BLaER1 (cell line): ENCODE measurements at regions not wholly inside any gene's neighbourhood (a gene's known extent, or its start where the extent isn't known, plus 50 kb on each side); places are given as distances from the start of the nearest gene placed in this dataset.
A peak's percentile ranks its signal among the peaks of the same experiment; 100 is the strongest.

Source experiments
- H3K27ac ChIP-seq: shearing (Covaris generic); formaldehyde crosslinking; 2 replicates; pipeline ENCODE4 v1.8.1; 2022
- H3K27me3 ChIP-seq: shearing (Covaris generic); formaldehyde crosslinking; 2 replicates; pipeline ENCODE4 v1.8.1; 2022
- H3K36me3 ChIP-seq: shearing (Covaris generic); formaldehyde crosslinking; 2 replicates; pipeline ENCODE4 v1.8.1; 2022
- H3K4me1 ChIP-seq: shearing (Covaris generic); formaldehyde crosslinking; 2 replicates; pipeline ENCODE4 v1.8.1; 2022
- H3K4me2 ChIP-seq: shearing (Covaris generic); formaldehyde crosslinking; 2 replicates; pipeline ENCODE4 v1.8.1; 2022
- H3K4me3 ChIP-seq: shearing (Covaris generic); formaldehyde crosslinking; 2 replicates; pipeline ENCODE4 v1.8.1; 2022
- H3K9ac ChIP-seq: shearing (Covaris generic); formaldehyde crosslinking; 2 replicates; pipeline ENCODE4 v1.8.1; 2022
- H3K9me3 ChIP-seq: shearing (Covaris generic); formaldehyde crosslinking; 2 replicates; pipeline ENCODE4 v1.8.1; 2022
- H4K20me1 ChIP-seq: shearing (Covaris generic); formaldehyde crosslinking; 2 replicates; pipeline ENCODE4 v1.8.1; 2022
- Cebpa-rat ChIP-seq: shearing (Covaris generic); IDR thresholded peaks from 2 replicates; pipeline ENCODE4 v1.8.1; 2022

DNA sequence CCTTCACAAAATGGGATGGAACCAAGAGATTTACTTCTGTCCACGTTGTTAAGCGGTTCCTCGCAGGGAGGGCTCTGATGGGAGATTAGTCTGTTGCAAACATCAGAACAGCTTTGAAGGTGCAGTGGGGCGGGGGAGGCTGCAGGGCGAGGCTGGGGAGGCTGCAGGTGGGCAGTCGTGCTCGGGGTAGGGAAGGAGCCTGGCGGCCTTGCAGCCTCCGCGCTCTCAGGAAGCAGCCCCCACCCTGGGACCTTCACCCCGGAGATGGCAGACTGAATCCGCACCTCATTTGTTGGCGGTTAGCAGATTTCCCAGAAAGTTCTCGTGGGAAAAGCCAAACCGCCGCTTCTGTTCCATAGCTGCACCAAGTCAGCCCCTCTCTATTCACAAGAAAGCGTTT lies 237.3 kb downstream of the BRD1 start:
- H3K36me3 ChIP-seq, result peaks cover 26% of the 10 kb centered on the region
- peaks cover 100% of the 10 kb centered on the region for H4K20me1 ChIP-seq
- H3K27me3 ChIP-seq, result no peaks in the 10 kb centered on the region
- no peak overlapping the region for H3K27ac ChIP-seq
- no peak overlapping the region for H3K9ac ChIP-seq
- peaks cover 10% of the 10 kb centered on the region for H3K9me3 ChIP-seq
- H3K4me3 ChIP-seq, result no peak overlapping the region
- H3K4me1 ChIP-seq, result peaks cover 5% of the 10 kb centered on the region; the same call in 1 of the 2 replicates
- H3K4me2 ChIP-seq, result no peak overlapping the region
- no peak for TF ChIP-seq Cebpa-rat

DNA sequence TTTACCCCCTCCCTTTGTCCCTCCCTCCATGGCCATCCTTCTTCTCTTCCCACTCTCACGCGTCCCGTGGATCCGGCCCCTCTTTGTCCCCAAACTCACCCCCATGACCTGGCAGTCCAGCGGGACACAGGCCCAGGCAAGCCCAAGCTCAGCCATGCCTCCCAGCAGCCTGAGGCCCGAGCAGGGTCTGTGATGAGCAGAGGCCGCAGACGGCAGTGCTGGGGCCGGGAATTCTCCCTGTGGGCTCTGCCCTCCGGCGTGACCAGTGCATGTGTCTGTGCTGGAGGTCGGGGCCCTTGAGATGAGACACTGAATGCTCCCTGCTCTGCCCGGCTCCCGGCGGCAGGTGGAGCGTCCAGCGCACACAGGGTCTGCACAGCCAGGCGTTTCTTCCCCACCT lies 237.9 kb downstream of the BRD1 start:
- peaks cover 5% of the 10 kb centered on the region for H3K9me3 ChIP-seq
- TF ChIP-seq Cebpa-rat, result no peak
- H3K27me3 ChIP-seq, result no peaks in the 10 kb centered on the region
- H4K20me1 ChIP-seq, result peaks cover 100% of the 10 kb centered on the region
- no peak overlapping the region for H3K27ac ChIP-seq
- no peak overlapping the region for H3K4me3 ChIP-seq
- no peak overlapping the region for H3K9ac ChIP-seq
- no peak overlapping the region for H3K4me2 ChIP-seq
- peaks cover 21% of the 10 kb centered on the region for H3K36me3 ChIP-seq
- H3K4me1 ChIP-seq, result peaks cover 11% of the 10 kb centered on the region

DNA sequence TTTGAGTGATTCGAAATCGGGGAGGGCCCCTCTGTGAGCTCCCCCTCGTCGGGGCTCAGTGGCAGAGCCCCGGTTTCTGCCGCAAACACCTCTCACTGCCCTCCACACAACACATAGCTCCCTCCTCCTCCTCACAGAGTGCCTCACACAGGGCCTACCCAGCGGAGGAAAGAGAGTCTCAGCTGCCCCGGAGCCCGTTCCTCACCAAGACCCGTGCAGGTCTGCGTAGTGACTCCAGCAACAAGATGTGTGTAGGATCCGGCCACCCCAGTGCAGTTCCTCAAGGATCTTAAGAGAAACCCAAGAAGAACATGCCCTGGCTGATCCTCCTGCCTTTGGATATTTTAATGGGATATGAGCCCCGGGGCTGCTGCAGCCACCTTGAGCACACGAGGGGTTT lies 238.4 kb downstream of the BRD1 start:
- no peak for TF ChIP-seq Cebpa-rat
- Histone ChIP-seq H3K27ac (no peak overlapping the region), H3K9me3 (no peaks in the 10 kb centered on the region), H3K27me3 (no peaks in the 10 kb centered on the region), H3K36me3 (peaks cover 20% of the 10 kb centered on the region), H3K4me2 (no peak overlapping the region), H3K9ac (no peak overlapping the region), H3K4me1 (peaks cover 16% of the 10 kb centered on the region), H3K4me3 (no peak overlapping the region), H4K20me1 (peaks cover 100% of the 10 kb centered on the region)

DNA sequence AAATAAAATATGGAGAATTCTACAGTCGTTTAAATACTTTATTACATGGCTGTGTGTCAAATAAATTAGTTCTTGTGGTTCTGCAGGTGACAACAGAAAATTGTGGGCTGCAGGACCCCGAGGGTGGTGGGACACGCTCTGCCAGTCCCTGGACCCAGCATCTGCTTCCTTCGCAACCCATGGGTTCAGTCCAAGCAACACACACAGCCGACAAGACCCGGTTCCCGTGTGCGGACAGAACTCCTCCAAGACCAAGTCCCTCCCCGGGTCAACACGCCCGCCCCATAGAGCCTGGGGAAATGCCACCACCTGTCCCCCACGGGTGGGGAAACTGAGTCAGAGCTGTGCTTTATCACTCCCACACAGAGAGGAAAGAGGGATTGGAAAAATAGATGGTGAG lies 238.9 kb downstream of the BRD1 start:
- TF ChIP-seq Cebpa-rat, result no peak
- Histone ChIP-seq H3K4me2 (no peak overlapping the region), H3K4me1 (peaks cover 19% of the 10 kb centered on the region), H4K20me1 (peaks cover 100% of the 10 kb centered on the region), H3K9me3 (no peaks in the 10 kb centered on the region), H3K4me3 (no peak overlapping the region), H3K9ac (no peak overlapping the region), H3K27ac (no peak overlapping the region), H3K27me3 (no peaks in the 10 kb centered on the region), H3K36me3 (peaks cover 19% of the 10 kb centered on the region)

DNA sequence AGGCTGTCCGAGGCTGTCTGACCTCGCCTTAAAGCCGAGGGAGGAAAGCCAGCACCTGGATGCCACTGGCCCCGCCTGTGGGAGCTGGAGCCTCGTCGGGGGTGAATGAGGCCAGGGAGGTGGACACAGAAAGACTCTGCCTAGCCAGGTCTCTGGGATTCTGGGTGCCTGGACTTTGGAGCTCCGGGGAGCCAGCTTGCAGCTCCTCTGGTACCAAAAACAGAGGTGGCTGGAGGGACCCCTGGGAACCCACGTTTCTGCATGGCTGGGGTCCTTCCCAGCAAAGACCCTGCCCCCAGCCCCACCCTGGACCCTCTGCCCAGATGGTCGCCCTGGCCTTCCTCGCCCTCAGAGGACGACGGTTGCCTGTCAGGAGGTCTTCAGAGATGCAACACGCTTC lies 239.7 kb downstream of the BRD1 start:
- Histone ChIP-seq H3K4me1 (peaks cover 19% of the 10 kb centered on the region), H3K9ac (no peak overlapping the region), H3K4me2 (no peak overlapping the region), H3K27ac (no peak overlapping the region), H3K36me3 (peaks cover 15% of the 10 kb centered on the region), H3K27me3 (no peaks in the 10 kb centered on the region), H3K4me3 (no peak overlapping the region), H3K9me3 (no peaks in the 10 kb centered on the region), H4K20me1 (peaks cover 100% of the 10 kb centered on the region)
- TF ChIP-seq Cebpa-rat, result no peak

DNA sequence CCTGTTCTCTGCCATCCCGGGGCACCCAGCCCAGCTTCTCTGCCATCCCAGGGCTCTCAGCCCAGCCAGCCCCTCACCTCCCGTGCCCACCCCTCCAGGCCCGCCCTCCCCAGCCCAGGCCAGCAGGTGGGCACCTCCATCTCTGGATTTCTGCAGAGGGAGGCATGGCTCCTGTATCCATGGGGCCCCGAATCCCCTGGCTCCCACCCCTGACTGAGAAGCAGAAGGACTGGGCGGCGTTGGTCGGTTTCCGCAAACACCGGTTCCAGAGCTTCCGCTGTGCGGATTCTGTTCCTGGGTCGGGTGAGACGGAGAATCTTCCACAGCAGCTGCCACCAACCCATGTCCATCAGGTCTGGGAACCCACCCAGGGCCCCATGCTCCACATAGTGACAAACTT lies 240.3 kb downstream of the BRD1 start:
- Histone ChIP-seq H3K9me3 (no peaks in the 10 kb centered on the region), H3K36me3 (peaks cover 12% of the 10 kb centered on the region; the same call in 1 of the 2 replicates), H3K4me1 (peaks cover 19% of the 10 kb centered on the region), H3K4me2 (no peak overlapping the region), H3K27me3 (no peaks in the 10 kb centered on the region), H3K27ac (no peak overlapping the region), H3K9ac (no peak overlapping the region), H4K20me1 (peaks cover 99% of the 10 kb centered on the region), H3K4me3 (no peak overlapping the region)
- TF ChIP-seq Cebpa-rat, result no peak

DNA sequence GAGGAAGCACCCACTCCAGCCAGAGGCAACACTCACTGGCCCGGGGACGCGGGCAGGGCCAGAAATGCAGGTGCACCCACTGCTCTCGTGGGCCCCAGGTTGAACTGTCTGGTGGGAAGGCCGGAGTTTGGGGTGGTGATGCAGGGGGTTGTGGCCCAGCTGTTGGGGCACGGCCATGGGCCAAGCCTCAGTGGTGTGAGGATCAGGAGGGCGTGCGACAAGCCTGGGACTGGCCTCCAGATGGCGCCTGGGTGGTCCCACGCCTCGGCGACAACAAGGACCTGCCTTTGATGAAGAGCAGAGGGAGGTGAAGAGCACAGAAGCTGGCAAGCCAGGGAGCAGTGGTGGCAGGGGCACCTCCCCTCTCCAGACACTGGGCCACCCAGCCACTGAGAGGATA lies 240.8 kb downstream of the BRD1 start:
- peaks cover 93% of the 10 kb centered on the region for H4K20me1 ChIP-seq

DNA sequence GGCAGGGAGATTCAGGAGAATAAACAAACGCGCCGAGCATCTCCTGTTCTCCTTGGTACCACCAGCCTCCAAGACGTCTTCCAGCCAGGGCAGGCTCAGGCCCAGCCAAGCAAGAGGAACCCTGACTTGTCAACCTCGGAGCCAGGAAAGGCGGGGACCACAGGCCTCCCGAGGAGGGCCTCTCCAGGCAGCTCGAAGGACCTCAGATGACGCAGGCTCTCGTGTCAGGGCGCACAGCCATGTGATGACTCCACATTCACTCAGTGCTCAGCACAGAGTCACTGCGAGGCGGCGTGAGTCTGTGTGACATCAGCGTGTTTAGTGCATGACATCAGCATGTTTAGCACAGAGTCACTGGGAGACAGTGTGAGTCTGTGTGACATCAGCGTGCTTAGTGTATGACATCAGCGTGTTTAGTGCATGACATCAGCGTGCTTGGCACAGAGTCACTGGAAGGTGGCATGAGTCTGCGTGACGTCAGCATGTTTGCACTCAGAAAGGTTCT lies 241.4 kb downstream of the BRD1 start:
- Histone ChIP-seq H3K4me2 (no peak overlapping the region), H3K9me3 (peaks cover 3% of the 10 kb centered on the region; the same call in 1 of the 2 replicates), H3K36me3 (peaks cover 11% of the 10 kb centered on the region; the same call in 1 of the 2 replicates), H3K27me3 (no peaks in the 10 kb centered on the region), H3K27ac (no peak overlapping the region), H4K20me1 (peaks cover 88% of the 10 kb centered on the region), H3K4me1 (peaks cover 19% of the 10 kb centered on the region), H3K4me3 (no peak overlapping the region), H3K9ac (no peak overlapping the region)
- no peak for TF ChIP-seq Cebpa-rat

More for the DNA sequence above, 240.8 kb downstream of the BRD1 start:
- Histone ChIP-seq H3K4me2 (no peak overlapping the region), H3K27me3 (no peaks in the 10 kb centered on the region), H3K9me3 (no peaks in the 10 kb centered on the region), H3K4me3 (no peak overlapping the region), H3K27ac (no peak overlapping the region), H3K4me1 (peaks cover 19% of the 10 kb centered on the region), H3K9ac (no peak overlapping the region), H3K36me3 (peaks cover 11% of the 10 kb centered on the region; the same call in 1 of the 2 replicates)
- no peak for TF ChIP-seq Cebpa-rat

DNA sequence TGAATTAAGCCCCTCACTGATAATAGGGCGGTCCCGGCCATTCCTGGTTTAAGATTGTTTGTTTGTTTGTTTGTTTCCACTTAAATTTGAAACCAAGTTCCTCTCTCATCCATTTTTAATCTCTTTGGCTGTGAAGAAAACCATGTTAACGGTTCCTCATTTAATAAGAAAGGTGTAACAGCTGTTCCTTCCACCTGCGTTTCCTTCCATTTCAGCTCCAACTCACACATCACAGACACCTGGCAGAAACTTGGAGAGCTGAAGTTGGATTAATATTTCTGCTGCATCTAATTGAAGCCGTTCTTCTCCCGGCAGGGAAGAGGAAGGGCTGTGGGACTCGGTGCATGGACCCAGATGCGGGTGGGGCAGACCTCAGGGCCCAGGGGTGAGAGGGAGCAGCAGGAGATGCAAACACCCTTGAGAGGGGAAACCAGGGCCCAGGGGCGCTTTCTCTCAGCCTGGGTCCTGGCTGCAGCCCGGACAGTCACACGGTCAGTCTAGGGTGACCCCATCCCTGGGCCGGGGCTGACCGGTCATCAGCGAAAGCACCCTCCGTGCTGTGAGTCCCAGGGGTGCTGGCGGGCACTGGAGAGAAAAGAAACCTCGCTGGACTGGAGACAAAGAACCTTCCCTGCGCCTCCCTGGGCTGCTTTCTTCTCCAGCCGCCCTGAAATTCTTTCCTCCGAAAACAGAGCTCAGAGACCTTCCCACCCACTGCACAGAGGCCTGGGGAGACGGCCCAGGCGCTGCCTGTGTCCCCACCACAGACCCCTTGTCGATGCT lies 242.0 kb downstream of the BRD1 start:
- H4K20me1 ChIP-seq, result peaks cover 81% of the 10 kb centered on the region
- peaks cover 7% of the 10 kb centered on the region for H3K9me3 ChIP-seq

DNA sequence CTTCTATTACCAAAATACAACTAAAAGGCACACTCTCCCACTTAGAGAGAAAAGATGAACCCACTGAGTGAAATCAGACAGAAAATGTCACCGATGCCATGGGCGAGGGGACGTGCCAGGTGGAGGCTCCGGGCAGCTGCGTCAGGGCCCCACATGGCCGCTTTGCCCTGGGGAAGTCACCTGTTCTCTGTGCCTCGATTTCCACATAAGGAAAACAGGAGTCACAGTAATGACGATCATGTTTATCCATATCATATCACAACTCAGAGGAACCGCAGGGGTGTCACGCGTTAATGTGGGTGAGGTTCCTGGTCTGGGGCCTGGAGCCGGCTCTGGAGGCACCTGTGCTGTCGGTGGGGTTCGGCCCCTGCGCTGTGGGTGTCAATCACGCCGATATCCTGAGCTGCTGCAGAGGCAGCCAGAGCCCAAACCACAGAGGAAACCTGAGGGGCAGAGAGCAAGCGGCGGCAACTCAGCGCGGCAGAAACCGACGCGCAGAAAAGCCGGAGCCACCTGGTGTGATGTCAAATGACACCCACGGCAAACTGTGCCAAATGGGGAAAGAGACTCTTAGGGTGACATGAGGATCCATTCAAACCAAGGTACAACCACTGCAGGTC lies 243.7 kb downstream of the BRD1 start:
- H3K36me3 ChIP-seq, result peaks cover 11% of the 10 kb centered on the region; the same call in 1 of the 2 replicates
- peaks cover 17% of the 10 kb centered on the region for H3K9me3 ChIP-seq
- H3K4me3 ChIP-seq, result no peak overlapping the region
- peaks cover 65% of the 10 kb centered on the region for H4K20me1 ChIP-seq
- no peak overlapping the region for H3K9ac ChIP-seq
- peaks cover 17% of the 10 kb centered on the region for H3K4me1 ChIP-seq
- no peak overlapping the region for H3K4me2 ChIP-seq
- no peaks in the 10 kb centered on the region for H3K27me3 ChIP-seq
- H3K27ac ChIP-seq, result no peak overlapping the region
- TF ChIP-seq Cebpa-rat, result no peak

More for the DNA sequence above, 242.0 kb downstream of the BRD1 start:
- no peak overlapping the region for H3K4me3 ChIP-seq
- no peaks in the 10 kb centered on the region for H3K27me3 ChIP-seq
- peaks cover 11% of the 10 kb centered on the region; the same call in 1 of the 2 replicates for H3K36me3 ChIP-seq
- no peak for TF ChIP-seq Cebpa-rat
- H3K4me2 ChIP-seq, result peak overlapping the region; percentile 34; the same call in 1 of the 2 replicates
- peaks cover 19% of the 10 kb centered on the region for H3K4me1 ChIP-seq
- no peak overlapping the region for H3K27ac ChIP-seq
- H3K9ac ChIP-seq, result no peak overlapping the region
